ENCODE measurements at regions not wholly inside any gene's neighbourhood (a gene's known extent, or its start where the extent isn't known, plus 50 kb on each side); places are given as distances from the start of the nearest gene placed in this dataset.

- DNase-seq (ENCODE audit: extremely low read depth, low read depth), result no peak
- TF ChIP-seq CTCF (IDR thresholded peaks at IDR 0.05; ENCODE audit: low read depth, low read length, missing control alignments), result no peak
- H3K4me3 ChIP-seq (replicated peaks; ENCODE audit: low read depth, low read length), result no peak overlapping the region
These were observed 420.2 kb downstream of the SLC6A15 start for GRCh38 chr12:84492351-84492883.

- no peak overlapping the region for H3K4me3 ChIP-seq (replicated peaks; ENCODE audit: low read depth, low read length)
- TF ChIP-seq CTCF (IDR thresholded peaks at IDR 0.05; ENCODE audit: low read depth, low read length, missing control alignments), result no peak
- no peak for DNase-seq (ENCODE audit: extremely low read depth, low read depth)
These were observed 427.8 kb downstream of the SLC6A15 start for GRCh38 chr12:84484798-84485197.

GRCh38 chr12:84480803-84481202 is 431.8 kb downstream of the SLC6A15 start:
- TF ChIP-seq CTCF (IDR thresholded peaks at IDR 0.05; ENCODE audit: low read depth, low read length, missing control alignments), result no peak
- DNase-seq (ENCODE audit: extremely low read depth, low read depth), result no peak
- H3K4me3 ChIP-seq (replicated peaks; ENCODE audit: low read depth, low read length), result no peak overlapping the region

- no peak for TF ChIP-seq CTCF (IDR thresholded peaks at IDR 0.05; ENCODE audit: low read depth, low read length, missing control alignments)
- no peak for DNase-seq (ENCODE audit: extremely low read depth, low read depth)
- H3K4me3 ChIP-seq (replicated peaks; ENCODE audit: low read depth, low read length), result no peak overlapping the region
These were observed 442.2 kb downstream of the SLC6A15 start for GRCh38 chr12:84470361-84470760.

- DNase-seq (ENCODE audit: extremely low read depth, low read depth), result no peak
- no peak overlapping the region for H3K4me3 ChIP-seq (replicated peaks; ENCODE audit: low read depth, low read length)
- TF ChIP-seq CTCF (IDR thresholded peaks at IDR 0.05; ENCODE audit: low read depth, low read length, missing control alignments), result no peak
These were observed 448.0 kb downstream of the SLC6A15 start for GRCh38 chr12:84464616-84465015.

GRCh38 chr12:84463741-84464495 is 448.7 kb downstream of the SLC6A15 start:
- H3K4me3 ChIP-seq (replicated peaks; ENCODE audit: low read depth, low read length), result no peak overlapping the region
- no peak for TF ChIP-seq CTCF (IDR thresholded peaks at IDR 0.05; ENCODE audit: low read depth, low read length, missing control alignments)
- peak; percentile 88 for DNase-seq (ENCODE audit: extremely low read depth, low read depth)
